ENCODE measurements at regions not wholly inside any gene's neighbourhood (a gene's known extent, or its start where the extent isn't known, plus 50 kb on each side); places are given as distances from the start of the nearest gene placed in this dataset.

DNA sequence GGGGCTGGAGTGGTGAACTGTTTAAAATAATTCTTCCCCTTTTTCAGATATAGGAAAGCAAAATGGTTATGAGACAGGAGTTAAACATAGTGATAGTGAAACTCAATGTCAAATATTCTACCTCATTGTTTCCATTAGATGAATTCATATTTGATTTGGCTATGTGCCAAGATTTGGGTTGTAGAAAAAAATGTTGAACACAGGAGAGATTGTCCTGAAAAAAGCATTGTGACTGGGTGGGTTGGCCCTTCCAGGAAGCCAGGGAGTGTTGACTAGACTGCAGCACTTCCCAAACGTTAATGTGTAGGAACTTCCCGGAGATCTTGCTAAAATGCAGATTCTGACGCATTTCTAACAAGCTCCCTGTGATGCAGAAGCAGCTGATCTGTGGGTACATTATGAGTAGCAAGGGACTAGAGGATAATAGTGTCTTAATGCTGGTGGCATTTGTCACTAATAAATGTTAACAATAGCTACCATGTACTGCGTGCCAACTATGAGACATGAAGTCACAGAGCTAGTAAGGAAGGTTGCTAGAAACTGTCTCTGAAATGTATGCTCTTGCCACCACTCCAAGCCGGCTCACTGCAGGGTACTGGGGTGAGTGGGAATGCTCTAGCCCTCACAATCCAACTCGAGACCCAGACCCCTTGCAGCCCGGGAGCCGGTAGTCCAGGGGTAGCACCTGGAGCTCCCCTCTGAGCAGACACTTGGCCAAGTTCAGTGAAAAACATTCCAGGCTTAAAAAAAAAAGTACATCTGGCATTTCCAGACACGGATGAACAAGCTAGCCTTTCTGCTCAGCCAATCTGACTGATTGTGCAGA lies 120.6 kb downstream of the CD47 start:
- DNase-seq = no peak

GRCh38 chr3:107969525-107969924 lies 121.3 kb downstream of the CD47 start:
- no peak for DNase-seq

DNA sequence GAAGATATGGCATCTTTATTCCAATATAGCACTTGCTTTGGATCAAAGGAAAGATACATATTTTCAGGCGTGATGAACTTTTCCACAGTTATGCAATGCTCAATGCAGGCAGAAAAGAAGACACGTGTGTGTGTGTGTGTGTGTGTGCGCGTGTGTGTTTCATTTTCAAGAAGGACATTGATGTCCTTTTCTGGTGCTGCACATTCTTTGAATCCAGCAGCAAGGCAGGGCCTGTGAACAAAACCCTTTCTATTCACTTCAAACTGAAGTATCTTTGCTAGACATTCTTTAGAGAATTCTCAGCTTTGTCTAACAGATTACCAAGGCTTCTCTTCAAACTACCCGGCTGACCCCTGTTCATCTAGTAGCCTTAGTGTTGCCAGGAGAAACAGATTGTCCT lies 124.6 kb downstream of the CD47 start:
- no peak for DNase-seq

GRCh38 chr3:107965136-107965655 lies 125.6 kb downstream of the CD47 start:
- no peak for DNase-seq

DNA sequence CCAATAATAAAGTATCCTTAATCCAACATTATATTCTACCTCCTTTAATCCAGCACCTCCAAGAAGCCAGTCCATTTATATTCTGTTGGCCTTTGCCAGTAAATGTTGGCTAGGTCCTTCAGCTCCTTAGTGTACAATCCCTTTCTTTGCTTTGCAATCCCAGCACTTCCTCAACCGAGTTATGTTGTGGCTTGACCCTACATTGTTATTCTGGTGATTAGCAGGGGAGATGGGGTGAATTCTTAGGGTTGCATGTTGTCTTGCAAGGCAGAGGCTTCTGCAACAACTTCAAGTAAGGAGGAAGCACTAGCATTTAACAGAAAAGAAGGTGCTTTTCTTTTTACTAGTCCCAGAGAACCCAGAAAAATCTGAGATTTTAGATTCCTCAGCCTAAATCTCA lies 127.2 kb downstream of the CD47 start:
- no peak for DNase-seq

DNA sequence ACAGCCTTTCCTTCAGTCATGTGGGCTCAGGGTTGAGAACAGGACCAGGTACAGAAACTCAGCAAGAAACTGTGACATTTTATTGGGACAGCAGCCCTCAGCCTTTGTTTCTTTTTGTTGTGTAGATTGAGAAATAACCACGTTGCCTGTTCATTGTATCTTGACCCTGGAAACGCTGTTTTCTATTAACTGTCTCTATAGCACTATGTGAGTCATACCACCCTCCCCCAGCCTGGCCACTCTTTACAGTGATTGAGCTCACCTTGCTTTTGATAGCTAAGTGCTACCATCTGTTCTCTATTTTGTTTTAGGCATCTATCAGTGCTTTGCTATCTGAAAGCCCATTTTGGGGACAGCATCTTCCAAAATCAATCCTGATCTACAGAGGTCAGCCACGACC lies 127.9 kb downstream of the CD47 start:
- no peak for DNase-seq

DNA sequence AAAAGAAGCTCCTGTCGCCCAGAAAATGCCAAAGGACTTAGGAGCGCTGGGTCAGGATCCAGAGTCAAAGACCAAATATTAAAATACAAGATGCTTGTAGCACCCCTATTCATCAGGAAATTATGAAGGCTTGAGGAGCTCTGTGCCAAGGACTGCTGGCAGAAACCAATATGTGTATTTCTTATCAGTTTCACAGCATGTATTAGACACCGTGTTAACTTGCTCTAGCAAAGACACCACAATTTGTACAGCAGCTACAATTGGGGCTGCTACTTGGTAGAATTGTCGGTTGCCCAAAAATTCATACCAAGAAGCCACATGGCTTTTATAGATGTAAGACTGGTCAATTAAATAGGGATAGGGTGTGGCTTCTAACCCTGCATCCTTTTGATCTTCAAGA lies 128.8 kb downstream of the CD47 start:
- DNase-seq = no peak

DNA sequence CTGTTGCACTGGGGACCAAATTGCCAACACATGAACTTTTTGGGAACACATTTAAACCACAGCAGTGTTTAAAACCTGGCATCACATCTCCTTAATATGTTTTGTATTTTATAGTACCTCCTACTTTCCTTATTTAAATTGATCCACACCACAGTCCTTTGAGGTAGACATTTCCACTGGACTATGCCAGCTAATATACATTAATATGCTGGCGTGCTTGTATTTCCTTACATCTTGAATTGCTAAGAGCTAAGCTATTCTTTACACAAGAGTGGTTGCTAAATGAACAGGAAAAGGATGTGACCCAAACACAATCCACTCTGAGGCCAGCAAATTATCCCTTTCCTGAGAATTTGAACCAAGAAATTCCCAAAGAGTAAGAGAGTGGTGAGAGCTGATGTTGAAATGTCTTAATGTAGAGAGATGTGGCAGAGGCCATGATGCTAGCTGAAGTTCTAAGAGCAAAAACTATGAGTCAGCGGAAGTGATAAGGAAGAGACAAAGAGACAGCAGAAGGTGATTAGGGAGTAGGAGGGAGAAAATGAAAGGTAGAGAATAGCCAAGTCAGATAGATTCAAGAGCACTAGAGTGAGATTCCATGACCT lies 131.2 kb downstream of the CD47 start:
- no peak for DNase-seq

DNA sequence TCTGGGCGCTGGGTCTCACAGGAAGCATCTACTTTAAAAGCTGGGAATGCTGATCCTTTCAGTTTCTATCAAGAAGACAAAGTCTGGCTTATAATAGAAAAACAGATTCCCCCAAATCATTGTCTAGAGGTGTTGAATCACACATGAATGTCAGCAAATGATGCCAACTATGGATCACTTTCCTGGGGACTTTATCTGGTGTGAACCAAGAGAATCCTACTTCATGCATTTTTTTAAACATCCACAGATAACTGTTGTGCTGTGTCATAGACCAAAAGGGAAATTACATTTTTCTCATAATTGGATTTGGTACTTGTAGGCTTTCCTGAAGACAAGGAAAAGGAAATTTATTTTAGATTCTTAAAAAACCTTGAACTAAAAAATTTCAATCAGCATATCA lies 132.7 kb downstream of the CD47 start:
- DNase-seq = no peak

DNA sequence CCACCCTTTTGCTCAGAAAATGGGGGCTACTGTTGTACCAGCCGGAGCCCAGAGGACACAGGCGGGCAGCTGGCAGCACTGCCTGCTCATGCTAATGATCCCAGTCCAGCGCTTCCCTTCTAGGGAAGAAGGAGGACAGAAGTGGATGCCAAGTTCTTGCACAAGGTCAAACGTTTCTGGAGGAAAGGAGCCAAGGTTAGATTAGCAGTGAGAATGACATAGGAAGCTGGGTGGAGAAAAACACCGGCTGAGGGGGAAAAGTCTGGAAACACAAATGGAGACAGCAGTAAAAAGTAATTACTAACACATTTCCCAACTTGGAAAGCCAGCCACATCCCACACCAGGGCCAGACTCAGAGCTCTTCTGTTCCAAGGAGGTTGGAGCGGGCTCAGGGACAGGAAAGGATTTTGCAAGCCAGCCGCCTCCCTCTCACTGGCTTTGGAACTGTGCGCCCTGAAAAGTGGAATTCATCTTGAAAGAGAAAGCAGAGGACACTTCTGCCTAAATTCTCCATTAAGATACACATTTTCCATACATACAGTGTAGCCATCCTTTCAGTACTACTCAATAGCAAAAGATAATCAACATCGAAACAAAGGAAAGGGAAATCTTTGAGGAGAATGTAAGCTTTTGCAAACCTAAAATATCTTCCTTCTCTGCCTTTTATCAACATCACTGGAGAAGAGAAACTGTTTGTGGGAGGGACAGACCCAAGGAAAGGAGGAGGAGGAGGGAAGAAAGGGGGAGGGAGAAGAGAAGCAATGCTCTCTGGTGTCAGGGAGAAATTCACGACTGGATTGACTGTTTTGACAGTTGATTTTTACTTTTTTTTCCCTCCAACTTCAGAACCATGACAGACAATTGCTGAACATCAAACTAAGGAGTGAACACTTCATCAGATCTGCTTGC lies 133.6 kb downstream of the CD47 start:
- DNase-seq = no peak

- no peak for DNase-seq
Observed at GRCh38 chr3:107954845-107955244, 136.0 kb downstream of the CD47 start.

DNA sequence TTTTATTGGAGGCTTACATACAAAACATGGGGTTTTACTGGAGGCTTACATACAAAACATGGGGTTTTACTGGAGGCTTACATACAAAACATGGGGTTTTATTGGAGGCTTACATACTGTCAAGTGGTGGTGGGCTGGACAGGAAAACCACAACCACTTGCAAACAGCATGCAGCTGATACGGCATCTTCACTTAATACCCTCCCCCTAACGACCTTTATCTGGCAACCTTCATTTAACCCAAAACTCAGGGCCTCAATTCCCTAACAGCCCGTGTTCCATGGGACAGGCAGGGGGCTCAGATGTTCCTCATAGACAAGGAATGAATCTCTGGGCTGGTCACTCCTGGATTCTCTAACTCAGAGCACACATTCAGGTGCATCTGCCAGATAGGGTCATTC lies 137.1 kb downstream of the CD47 start:
- DNase-seq = no peak

- no peak for DNase-seq
Observed at GRCh38 chr3:107951126-107951525, 139.7 kb downstream of the CD47 start.

DNA sequence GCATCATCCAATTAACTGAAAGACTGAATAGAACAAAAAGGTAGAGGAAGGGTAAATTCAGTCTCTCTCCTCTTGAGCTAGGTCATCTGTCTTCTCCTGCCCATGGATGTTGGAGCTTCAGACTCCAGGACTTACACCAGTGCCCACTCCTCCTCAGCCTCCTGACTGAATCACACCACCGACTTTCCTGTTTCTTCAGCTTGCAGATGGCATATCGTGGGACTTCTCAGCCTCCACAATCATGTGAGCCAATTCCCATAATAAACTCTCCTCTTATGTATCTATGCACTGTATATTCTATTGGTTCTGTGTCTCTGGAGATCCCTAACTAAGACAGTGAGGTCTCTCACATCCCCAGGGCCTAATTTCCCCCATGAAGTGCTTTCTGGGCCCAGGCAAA lies 140.4 kb downstream of the CD47 start:
- no peak for DNase-seq

GRCh38 chr3:107949394-107949970 lies 141.3 kb downstream of the CD47 start:
- no peak for DNase-seq

GRCh38 chr3:107947203-107947602 lies 143.6 kb downstream of the CD47 start:
- DNase-seq = no peak

GRCh38 chr3:107946700-107947099 lies 144.1 kb downstream of the CD47 start:
- no peak for DNase-seq

DNA sequence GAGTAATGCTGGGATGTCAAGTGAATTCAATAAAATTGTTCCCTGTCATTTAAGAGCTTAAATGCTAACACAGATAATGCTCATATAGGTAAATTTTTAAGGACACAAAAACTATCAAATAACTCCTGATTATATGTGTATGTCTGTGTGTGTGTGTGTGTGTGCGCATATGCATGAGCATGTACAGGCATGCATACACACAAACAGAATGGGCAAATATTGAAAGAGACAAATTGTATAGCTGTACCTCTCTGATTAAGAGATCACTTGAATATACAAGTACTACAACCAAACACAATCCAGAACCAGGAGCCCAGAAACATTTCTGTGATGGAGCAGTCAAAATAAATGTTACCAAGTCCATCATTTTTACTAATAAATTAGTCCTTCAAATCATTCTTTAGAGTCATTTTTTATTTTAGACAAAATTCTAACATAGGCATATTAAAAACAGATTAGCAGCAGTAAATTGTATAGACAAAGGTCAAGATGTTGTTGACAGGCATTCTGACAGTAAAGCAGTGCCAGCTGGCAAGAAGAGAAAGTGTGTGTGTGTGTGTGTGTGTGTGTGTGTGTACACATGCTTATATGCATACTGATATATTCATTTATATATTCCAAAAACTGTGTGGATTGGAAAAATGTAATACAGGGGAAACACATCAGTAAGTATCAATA lies 145.3 kb downstream of the CD47 start:
- no peak for DNase-seq

GRCh38 chr3:107943786-107944523 lies 146.9 kb downstream of the CD47 start:
- no peak for DNase-seq

GRCh38 chr3:107942951-107943749 lies 147.7 kb downstream of the CD47 start:
- DNase-seq = no peak

DNA sequence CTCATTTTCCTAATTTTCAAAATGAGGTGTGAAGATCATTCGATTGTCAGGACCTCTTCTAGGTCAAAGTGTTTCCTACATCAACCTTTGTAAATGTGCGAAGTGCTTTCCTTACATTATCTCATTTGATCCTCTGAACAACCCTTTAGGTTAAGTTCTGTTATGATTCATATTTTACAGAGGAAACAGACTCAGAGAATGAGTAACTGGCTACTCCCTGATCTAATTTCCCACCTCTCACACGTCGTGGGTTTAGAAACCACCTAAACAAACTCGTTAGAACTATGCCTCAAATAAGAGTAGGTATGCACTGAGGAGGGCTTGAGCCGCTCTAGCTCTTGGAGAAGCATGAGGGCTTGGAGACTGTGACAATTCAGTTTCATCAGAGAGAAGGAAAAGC lies 148.6 kb downstream of the CD47 start:
- DNase-seq = no peak

Data from activated effector memory CD4-positive, alpha-beta T cell treated with anti-CD3 and anti-CD28 coated beads, Interleukin-2, amount 50 U/mL, for 16 hours (primary cell).